ENCODE measurements at regions not wholly inside any gene's neighbourhood (a gene's known extent, or its start where the extent isn't known, plus 50 kb on each side); places are given as distances from the start of the nearest gene placed in this dataset.

GRCh38 chr7:25541877-25542276, 313.6 kb upstream of the NPVF start:
- no peak for TF ChIP-seq CTCF (IDR thresholded peaks at IDR 0.05; ENCODE audit: control insufficient read depth, extremely low read depth, insufficient read depth)
- no peak overlapping the region for H3K4me3 ChIP-seq (ENCODE audit: low read depth, low read length)
- no peak for DNase-seq (ENCODE audit: low read depth)

GRCh38 chr7:25543210-25543609, 314.9 kb upstream of the NPVF start:
- H3K4me3 ChIP-seq (ENCODE audit: low read depth, low read length): no peak overlapping the region
- TF ChIP-seq CTCF (IDR thresholded peaks at IDR 0.05; ENCODE audit: control insufficient read depth, extremely low read depth, insufficient read depth): no peak
- no peak for DNase-seq (ENCODE audit: low read depth)

GRCh38 chr7:25543798-25544197, 315.5 kb upstream of the NPVF start:
- TF ChIP-seq CTCF (IDR thresholded peaks at IDR 0.05; ENCODE audit: control insufficient read depth, extremely low read depth, insufficient read depth): no peak
- peak; percentile 33 for DNase-seq (ENCODE audit: low read depth)

GRCh38 chr7:25544254-25544653, 316.0 kb upstream of the NPVF start:
- no peak overlapping the region for H3K4me3 ChIP-seq (ENCODE audit: low read depth, low read length)
- DNase-seq (ENCODE audit: low read depth): no peak
- TF ChIP-seq CTCF (IDR thresholded peaks at IDR 0.05; ENCODE audit: control insufficient read depth, extremely low read depth, insufficient read depth): no peak

More at GRCh38 chr7:25543798-25544197, 315.5 kb upstream of the NPVF start:
- no peak overlapping the region for H3K4me3 ChIP-seq (ENCODE audit: low read depth, low read length)

GRCh38 chr7:25545124-25546008, 317.1 kb upstream of the NPVF start:
- no peak for TF ChIP-seq CTCF (IDR thresholded peaks at IDR 0.05; ENCODE audit: control insufficient read depth, extremely low read depth, insufficient read depth)
- no peak for DNase-seq (ENCODE audit: low read depth)
- H3K4me3 ChIP-seq (ENCODE audit: low read depth, low read length): no peak overlapping the region

- no peak overlapping the region for H3K4me3 ChIP-seq (ENCODE audit: low read depth, low read length)
- DNase-seq (ENCODE audit: low read depth): no peak
Observed at GRCh38 chr7:25546306-25546705, 318.0 kb upstream of the NPVF start.

More at GRCh38 chr7:25546306-25546705, 318.0 kb upstream of the NPVF start:
- TF ChIP-seq CTCF (IDR thresholded peaks at IDR 0.05; ENCODE audit: control insufficient read depth, extremely low read depth, insufficient read depth): no peak

Data from LNCaP clone FGC (cell line).